ENCODE measurements at regions not wholly inside any gene's neighbourhood (a gene's known extent, or its start where the extent isn't known, plus 50 kb on each side); places are given as distances from the start of the nearest gene placed in this dataset.

DNA sequence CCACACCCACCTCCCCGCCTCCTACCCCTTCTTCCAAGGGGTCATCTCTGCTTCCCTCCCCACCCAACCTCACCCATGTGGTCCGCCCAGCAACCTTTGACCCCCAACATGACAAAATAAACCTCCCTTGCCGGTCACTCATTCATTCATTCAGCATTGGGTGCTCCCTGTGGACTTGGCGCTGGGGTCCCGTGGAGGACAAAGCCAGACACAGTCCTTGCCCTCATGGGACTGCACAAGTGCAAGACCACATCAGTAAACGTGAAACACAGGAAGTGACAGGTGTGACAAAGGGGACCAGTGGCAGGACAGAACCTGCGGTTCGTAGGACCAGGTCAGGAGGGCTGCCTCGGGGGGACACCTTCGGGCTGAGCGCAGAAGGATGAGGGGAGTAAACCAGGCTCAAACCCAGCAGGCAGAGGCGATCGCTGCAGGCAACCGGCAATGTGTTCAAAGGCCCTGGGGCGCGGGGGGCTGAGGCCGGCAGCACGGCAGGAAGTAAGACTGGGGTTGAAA lies 185.4 kb downstream of the SEC14L1 start:
- Mint-ChIP-seq H3K27me3 (no peaks in the 10 kb centered on the region), H3K4me1 (ENCODE audit: low read depth in 2 of 2) (peaks cover 34 to 41% of the 10 kb centered on the region in 2 donors), H3K9me3 (no peaks in the 10 kb centered on the region), H3K4me3 (peak overlapping the region; percentile 67), H3K27ac (peak overlapping the region; percentile 28 to 79), H3K36me3 (no peaks in the 10 kb centered on the region)
- ATAC-seq (peak in 1 of 2 donors; percentile 21), DNase-seq (ENCODE audit: low spot score) (no peak)

GRCh38 chr17:77326636-77327035 lies 185.9 kb downstream of the SEC14L1 start:
- peak overlapping the region; percentile 67 for H3K4me3 Mint-ChIP-seq
- peaks cover 39 to 46% of the 10 kb centered on the region in 2 donors for H3K4me1 Mint-ChIP-seq (ENCODE audit: low read depth in 2 of 2)

GRCh38 chr17:77327181-77327565 lies 186.4 kb downstream of the SEC14L1 start:
- Mint-ChIP-seq H3K27me3 (no peaks in the 10 kb centered on the region), H3K27ac (peak overlapping the region in 1 of 2 donors; percentile 79), H3K4me1 (ENCODE audit: low read depth in 2 of 2) (peaks cover 44 to 50% of the 10 kb centered on the region in 2 donors), H3K36me3 (no peaks in the 10 kb centered on the region), H3K4me3 (no peak overlapping the region), H3K9me3 (no peaks in the 10 kb centered on the region)
- ATAC-seq (no peak), DNase-seq (ENCODE audit: low spot score) (no peak)

More at GRCh38 chr17:77326636-77327035, 185.9 kb downstream of the SEC14L1 start:
- no peaks in the 10 kb centered on the region for H3K36me3 Mint-ChIP-seq
- no peak for ATAC-seq
- H3K9me3 Mint-ChIP-seq, result no peaks in the 10 kb centered on the region
- peak overlapping the region; percentile 28 to 79 for H3K27ac Mint-ChIP-seq
- no peak for DNase-seq (ENCODE audit: low spot score)
- no peaks in the 10 kb centered on the region for H3K27me3 Mint-ChIP-seq

DNA sequence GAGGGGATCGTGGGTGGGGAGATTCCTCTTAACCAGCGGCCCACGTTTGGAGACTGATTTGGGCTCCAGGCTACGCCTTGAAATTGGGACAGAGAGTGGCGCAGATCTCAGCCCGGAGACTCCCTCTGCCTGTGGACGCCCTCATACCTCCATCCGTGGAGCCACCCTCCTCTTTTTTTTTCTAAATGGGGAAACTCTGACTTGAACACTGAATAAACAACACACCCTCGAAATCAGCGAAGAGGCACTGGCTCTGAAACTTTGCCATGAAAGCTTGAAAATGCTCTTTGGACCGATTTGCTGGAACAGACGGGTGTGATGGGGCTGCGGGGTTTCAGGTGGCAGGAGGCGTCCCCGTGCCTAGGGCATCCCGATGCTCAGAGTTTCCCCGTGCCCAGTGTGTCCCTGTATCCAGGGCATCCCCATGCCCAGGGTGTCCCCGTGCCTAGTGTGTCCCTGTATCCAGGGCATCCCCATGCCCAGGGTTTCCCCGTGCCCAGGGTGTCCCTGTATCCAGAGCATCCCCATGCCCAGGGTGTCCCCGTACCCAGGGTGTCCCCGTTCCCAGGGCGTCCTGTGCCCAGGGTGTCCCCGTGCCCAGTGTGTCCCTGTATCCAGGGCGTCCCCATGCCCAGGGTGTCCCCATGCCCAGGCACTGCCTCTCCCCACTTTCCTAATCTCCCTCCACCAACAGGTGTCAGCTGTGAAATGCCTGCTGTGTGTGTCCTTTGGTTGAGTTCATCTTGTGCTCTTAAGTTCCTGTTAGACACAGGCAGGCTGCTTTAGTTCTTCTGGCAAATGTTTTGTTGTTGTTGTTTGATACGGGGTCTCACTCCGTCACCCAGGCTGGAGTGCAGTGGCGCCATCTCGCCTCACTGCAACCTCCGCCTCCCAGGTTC lies 187.0 kb downstream of the SEC14L1 start:
- no peak overlapping the region for H3K4me3 Mint-ChIP-seq
- no peaks in the 10 kb centered on the region for H3K36me3 Mint-ChIP-seq
- H3K27ac Mint-ChIP-seq, result peak overlapping the region; percentile 49 to 78
- H3K27me3 Mint-ChIP-seq, result no peaks in the 10 kb centered on the region
- DNase-seq (ENCODE audit: low spot score) (no peak), ATAC-seq (no peak)
- H3K9me3 Mint-ChIP-seq, result no peaks in the 10 kb centered on the region
- peaks cover 51 to 56% of the 10 kb centered on the region in 2 donors for H3K4me1 Mint-ChIP-seq (ENCODE audit: low read depth in 2 of 2)

DNA sequence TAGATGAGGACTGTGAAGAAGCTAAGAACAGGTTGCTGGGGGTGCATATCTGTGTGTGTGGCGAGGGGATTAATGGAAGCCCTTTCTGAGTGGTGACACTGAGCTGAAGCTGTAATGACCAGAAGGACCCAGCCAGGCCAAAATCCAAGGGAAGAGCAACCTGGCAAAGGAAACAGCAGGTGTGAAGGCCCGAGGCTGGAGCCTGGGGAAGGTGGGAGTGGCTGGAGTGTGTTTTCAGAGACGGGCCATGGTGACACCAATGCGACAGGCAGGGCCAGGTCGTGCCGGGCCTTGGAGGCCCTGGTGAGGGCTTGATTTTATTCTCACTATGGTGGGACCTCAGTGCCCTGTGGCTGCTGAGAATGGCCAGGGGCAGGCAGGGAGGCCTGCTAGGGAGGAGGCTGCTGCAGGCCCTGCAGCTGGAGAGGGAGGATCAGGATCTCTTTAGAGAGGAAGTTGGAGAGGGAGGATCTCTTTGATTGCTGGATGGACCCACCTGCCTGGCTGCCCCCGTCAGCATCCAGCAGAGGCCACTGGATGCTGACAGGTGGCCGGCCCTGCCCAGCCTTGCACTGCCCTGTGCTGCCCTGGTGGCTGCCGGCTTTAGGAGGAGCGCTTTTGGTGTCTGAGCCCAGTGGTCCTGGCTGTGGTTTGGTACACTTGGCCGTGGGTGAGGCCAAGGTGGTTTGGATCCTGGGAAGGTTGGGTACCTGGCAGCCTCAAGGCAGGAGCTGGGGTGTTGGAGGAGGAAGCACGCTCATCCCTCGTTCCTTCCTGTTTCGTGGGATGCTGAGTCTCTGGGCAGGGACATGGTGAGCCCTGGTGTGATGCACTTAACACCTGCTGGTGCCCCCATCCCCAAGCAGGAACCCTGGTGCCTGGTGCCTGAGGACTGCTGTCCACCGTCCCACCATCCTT lies 188.3 kb downstream of the SEC14L1 start:
- no peak overlapping the region for H3K4me3 Mint-ChIP-seq

DNA sequence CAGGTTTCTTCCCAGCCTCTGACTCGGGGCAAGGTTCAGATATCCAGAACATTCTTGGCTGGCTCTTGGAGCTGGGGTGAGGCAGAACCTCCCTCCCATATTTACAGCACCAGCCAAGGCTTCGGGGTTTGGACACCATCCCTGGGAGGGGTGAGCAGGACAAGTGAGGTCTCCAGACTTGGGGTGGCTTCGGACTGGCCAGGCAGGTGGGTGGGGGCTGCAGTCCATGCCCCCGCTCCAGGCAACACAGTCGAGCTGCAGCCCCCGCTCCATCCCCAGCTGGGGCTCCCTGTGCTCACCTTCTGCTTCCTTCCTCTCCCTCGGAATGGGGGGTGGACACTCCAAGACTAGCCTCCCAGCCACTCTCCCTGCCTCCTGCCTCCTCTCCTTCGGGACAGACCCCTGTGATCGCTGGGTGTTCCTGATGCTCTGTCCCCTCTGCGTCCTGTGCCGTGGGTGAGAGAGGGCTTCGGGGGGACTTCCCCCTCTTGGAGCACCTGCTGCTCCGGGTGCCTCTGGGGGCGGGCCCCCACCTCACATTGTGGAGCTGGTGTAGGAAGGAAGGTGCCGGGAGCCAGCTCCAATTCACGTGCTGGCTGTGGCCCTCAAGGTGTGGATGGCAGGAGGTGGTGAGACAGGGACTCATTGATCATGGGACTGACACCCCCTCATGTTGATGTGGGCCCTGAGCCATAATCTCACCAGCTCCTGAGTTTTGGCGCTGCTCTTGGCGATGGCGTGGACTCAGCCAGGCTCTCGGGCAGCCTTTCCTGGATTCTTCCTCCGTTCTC lies 189.2 kb downstream of the SEC14L1 start:
- ATAC-seq, result no peak
- H3K36me3 Mint-ChIP-seq, result no peaks in the 10 kb centered on the region
- peaks cover 47 to 51% of the 10 kb centered on the region in 2 donors for H3K4me1 Mint-ChIP-seq (ENCODE audit: low read depth in 2 of 2)
- no peak overlapping the region for H3K4me3 Mint-ChIP-seq
- no peaks in the 10 kb centered on the region for H3K27me3 Mint-ChIP-seq
- DNase-seq (ENCODE audit: low spot score), result no peak
- no peaks in the 10 kb centered on the region for H3K9me3 Mint-ChIP-seq
- peak overlapping the region in 1 of 2 donors; percentile 49 for H3K27ac Mint-ChIP-seq

More for the DNA sequence above, 188.3 kb downstream of the SEC14L1 start:
- no peak for ATAC-seq
- H3K4me1 Mint-ChIP-seq (ENCODE audit: low read depth in 2 of 2), result peaks cover 56 to 59% of the 10 kb centered on the region in 2 donors
- H3K36me3 Mint-ChIP-seq, result no peaks in the 10 kb centered on the region
- peak overlapping the region; percentile 49 to 78 for H3K27ac Mint-ChIP-seq
- H3K9me3 Mint-ChIP-seq, result no peaks in the 10 kb centered on the region
- no peak for DNase-seq (ENCODE audit: low spot score)
- no peaks in the 10 kb centered on the region for H3K27me3 Mint-ChIP-seq

DNA sequence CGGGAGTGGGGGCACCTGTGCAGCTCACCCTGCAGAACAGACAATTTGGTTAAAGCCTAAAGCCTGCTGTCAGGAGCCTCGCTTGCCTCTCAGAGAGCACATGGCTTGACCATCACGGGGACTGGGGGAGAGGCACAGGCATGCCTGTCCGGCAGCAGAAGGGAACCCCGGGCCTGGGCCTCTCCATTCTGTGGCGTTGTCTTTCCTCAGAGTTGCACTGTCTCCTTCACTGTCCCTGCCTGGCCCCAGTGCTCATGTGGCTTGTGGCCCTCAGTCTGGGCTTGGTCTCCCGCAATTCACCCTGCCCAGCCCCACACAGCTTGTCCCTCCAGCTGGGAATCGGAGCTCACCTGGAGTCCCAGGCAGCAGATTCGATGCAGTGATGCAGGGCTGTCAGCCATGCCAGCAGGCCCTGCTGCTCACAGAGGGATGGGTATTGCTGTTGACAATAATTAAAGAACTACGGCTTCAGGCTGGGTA lies 189.9 kb downstream of the SEC14L1 start:
- H3K27me3 Mint-ChIP-seq, result no peaks in the 10 kb centered on the region
- DNase-seq (ENCODE audit: low spot score) (no peak), ATAC-seq (no peak)
- H3K4me1 Mint-ChIP-seq (ENCODE audit: low read depth in 2 of 2), result peaks cover 40 to 44% of the 10 kb centered on the region in 2 donors
- no peaks in the 10 kb centered on the region for H3K9me3 Mint-ChIP-seq
- no peak overlapping the region for H3K4me3 Mint-ChIP-seq
- no peaks in the 10 kb centered on the region for H3K36me3 Mint-ChIP-seq
- no peak overlapping the region for H3K27ac Mint-ChIP-seq

DNA sequence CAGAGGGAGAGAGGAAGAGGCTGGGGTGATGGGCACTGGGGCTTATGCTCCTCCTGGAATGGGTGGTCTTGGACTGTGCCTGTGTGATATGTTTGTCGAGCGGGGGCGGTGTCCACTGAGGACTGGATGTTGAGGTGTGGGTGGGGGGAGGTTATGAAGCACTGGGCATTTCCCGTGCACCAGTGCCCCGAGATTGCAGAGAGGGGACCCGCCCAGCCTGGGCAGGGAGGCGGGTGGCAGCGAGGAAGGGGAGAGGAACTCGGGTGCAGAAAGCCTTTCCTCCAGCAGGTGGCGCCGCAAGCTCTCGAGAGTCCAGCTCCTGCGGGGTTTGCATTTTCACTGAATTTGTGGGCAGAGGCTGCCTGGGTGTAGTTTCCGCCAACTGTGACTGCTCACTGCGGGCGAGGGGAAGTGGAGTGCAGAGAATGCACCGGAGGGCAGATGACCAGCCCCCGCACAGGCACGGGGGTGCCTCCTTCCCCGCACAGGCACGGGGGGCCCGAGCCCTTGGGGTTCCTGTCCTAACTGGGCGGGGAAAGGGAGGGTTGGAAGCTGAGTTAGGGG lies 190.6 kb downstream of the SEC14L1 start:
- no peaks in the 10 kb centered on the region for H3K36me3 Mint-ChIP-seq
- DNase-seq (ENCODE audit: low spot score) (peak; percentile 91), ATAC-seq (peak; percentile 92 to 94)
- H3K27ac Mint-ChIP-seq, result peak overlapping the region; percentile 50 to 53
- no peaks in the 10 kb centered on the region for H3K27me3 Mint-ChIP-seq
- no peaks in the 10 kb centered on the region for H3K9me3 Mint-ChIP-seq
- H3K4me1 Mint-ChIP-seq (ENCODE audit: low read depth in 2 of 2), result peaks cover 33 to 39% of the 10 kb centered on the region in 2 donors
- H3K4me3 Mint-ChIP-seq, result peak overlapping the region; percentile 74

DNA sequence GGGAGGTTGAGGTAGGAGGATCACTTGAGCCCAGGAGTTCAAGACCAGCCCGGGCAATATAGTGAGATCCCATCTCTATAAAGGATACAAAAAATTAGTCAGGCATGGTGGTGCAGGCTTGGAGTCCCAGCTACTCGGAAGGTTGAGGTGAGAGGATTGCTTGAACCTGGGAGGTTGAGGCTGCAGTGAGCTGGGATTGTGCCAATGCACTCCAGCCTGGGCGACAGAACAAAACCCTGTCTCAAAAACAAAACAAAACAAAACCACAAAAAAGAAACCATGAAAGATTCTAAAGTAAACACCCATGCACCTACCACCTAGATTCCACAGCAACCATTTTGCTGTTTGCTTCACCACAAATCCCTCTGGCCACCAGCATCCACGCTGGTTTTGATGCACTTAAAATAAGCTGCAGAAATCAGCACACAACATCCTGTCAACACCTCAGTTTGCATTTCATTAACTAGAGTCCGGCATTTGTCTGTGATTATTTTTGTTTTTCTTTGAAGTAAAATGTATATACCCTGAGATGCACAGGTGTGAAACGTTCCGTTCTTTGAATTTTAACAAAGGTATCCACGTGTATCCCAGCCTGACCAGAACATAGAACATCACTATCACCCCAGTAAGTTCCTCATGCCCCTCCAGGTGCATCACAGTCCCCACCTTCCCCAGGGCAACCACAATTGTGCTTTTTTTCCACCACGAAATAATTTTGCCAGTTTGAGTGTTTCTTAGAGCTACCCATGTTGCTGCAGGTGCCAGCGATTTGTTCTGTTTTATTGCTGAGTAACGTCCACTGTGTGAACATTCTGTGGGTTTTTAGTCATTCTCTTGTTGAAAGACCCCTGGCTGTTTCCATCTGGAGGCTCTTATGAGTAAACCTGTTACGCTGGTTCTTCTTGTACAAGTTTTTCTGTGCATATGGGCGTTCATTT lies 191.5 kb downstream of the SEC14L1 start:
- no peaks in the 10 kb centered on the region for H3K27me3 Mint-ChIP-seq
- H3K36me3 Mint-ChIP-seq, result peaks cover 2% of the 10 kb centered on the region
- H3K9me3 Mint-ChIP-seq, result peaks cover 2% of the 10 kb centered on the region
- ATAC-seq (peak in 1 of 2 donors; percentile 12), DNase-seq (ENCODE audit: low spot score) (peak; percentile 55)
- peak overlapping the region; percentile 74 for H3K4me3 Mint-ChIP-seq
- peaks cover 29 to 36% of the 10 kb centered on the region in 2 donors for H3K4me1 Mint-ChIP-seq (ENCODE audit: low read depth in 2 of 2)
- peak overlapping the region; percentile 50 to 53 for H3K27ac Mint-ChIP-seq

GRCh38 chr17:77332981-77333685 lies 192.4 kb downstream of the SEC14L1 start:
- Mint-ChIP-seq H3K9me3 (peaks cover 2% of the 10 kb centered on the region), H3K36me3 (peaks cover 5% of the 10 kb centered on the region), H3K4me1 (ENCODE audit: low read depth in 2 of 2) (peaks cover 29 to 35% of the 10 kb centered on the region in 2 donors), H3K27ac (peak overlapping the region; percentile 50 to 53), H3K27me3 (no peaks in the 10 kb centered on the region), H3K4me3 (peak overlapping the region; percentile 74)
- DNase-seq (ENCODE audit: low spot score) (peak; percentile 65), ATAC-seq (peak; percentile 59 to 64)

- peaks cover 2% of the 10 kb centered on the region for H3K9me3 Mint-ChIP-seq
- peaks cover 5% of the 10 kb centered on the region for H3K36me3 Mint-ChIP-seq
- DNase-seq (ENCODE audit: low spot score) (no peak), ATAC-seq (no peak)
- peaks cover 23 to 31% of the 10 kb centered on the region in 2 donors for H3K4me1 Mint-ChIP-seq (ENCODE audit: low read depth in 2 of 2)
- no peak overlapping the region for H3K27ac Mint-ChIP-seq
- no peaks in the 10 kb centered on the region for H3K27me3 Mint-ChIP-seq
- no peak overlapping the region for H3K4me3 Mint-ChIP-seq
Observed at GRCh38 chr17:77337150-77337549, 196.4 kb downstream of the SEC14L1 start.
